ENCODE measurements at regions not wholly inside any gene's neighbourhood (a gene's known extent, or its start where the extent isn't known, plus 50 kb on each side); places are given as distances from the start of the nearest gene placed in this dataset.

DNA sequence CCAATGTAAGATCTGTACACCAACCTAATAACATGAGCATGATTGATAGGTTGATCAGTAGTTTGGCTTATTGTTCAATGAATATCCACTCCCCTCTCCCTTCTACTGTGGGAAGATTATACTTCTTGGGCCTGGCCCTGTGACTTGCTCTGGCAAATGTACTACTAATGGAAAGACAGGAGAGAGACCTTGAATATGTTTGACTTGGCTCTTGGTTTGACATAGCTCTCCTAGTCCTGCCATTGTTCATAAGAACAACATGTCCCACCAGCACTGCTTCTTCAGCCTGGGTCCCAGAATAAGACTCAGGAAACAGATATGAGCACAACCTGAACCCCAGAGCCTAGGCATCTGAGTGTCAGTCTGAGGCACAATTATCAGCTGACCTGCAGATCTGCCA lies 112.8 kb upstream of the RESF1 start:
- no peak for TF ChIP-seq CTCF (conservative IDR thresholded peaks at IDR 0.05; ENCODE audit: low read depth, low read length)
- TF ChIP-seq EZH2 (IDR thresholded peaks at IDR 0.05; ENCODE audit: low read length, unreplicated experiment), result no peak

All from PC-3 (cell line).